ENCODE measurements at regions not wholly inside any gene's neighbourhood (a gene's known extent, or its start where the extent isn't known, plus 50 kb on each side); places are given as distances from the start of the nearest gene placed in this dataset.

DNA sequence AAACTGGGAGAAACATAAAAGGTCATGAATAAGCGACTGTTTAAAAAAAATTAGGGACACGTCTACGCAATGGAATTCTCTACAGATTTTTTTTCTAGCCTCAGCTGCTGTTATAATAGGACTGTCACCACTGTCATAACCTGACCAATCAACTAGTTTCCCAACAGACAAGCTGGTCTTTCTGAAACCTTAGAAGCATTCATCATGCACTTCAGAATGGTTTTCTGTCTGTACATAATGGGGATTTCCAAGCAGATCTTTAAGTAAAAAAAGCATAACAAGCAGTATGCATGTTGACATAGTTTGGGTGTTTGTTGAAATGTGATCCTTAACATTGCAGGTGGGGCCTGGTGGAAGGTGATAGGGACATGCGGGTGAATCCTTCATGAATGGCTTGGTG is 58.3 kb upstream of the SEMA6A start:
- Mint-ChIP-seq H3K9me3 (no peaks in the 10 kb centered on the region), H3K27me3 (peaks cover 1% of the 10 kb centered on the region), H3K4me1 (no peaks in the 10 kb centered on the region), H3K27ac (no peak overlapping the region), H3K36me3 (ENCODE audit: low read depth) (no peaks in the 10 kb centered on the region), H3K4me3 (no peak overlapping the region)
- ChIA-PET POLR2A (no interaction called here), CTCF (no interaction called here)
- DNase-seq = no peak
- intact Hi-C loops (cut with micrococcal nuclease) = no loop called here
- TF ChIP-seq, protein P1, sequence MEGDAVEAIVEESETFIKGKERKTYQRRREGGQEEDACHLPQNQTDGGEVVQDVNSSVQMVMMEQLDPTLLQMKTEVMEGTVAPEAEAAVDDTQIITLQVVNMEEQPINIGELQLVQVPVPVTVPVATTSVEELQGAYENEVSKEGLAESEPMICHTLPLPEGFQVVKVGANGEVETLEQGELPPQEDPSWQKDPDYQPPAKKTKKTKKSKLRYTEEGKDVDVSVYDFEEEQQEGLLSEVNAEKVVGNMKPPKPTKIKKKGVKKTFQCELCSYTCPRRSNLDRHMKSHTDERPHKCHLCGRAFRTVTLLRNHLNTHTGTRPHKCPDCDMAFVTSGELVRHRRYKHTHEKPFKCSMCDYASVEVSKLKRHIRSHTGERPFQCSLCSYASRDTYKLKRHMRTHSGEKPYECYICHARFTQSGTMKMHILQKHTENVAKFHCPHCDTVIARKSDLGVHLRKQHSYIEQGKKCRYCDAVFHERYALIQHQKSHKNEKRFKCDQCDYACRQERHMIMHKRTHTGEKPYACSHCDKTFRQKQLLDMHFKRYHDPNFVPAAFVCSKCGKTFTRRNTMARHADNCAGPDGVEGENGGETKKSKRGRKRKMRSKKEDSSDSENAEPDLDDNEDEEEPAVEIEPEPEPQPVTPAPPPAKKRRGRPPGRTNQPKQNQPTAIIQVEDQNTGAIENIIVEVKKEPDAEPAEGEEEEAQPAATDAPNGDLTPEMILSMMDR (IDR thresholded peaks at IDR 0.05) = no peak
- ATAC-seq (ENCODE audit: low read depth) = no peak

DNA sequence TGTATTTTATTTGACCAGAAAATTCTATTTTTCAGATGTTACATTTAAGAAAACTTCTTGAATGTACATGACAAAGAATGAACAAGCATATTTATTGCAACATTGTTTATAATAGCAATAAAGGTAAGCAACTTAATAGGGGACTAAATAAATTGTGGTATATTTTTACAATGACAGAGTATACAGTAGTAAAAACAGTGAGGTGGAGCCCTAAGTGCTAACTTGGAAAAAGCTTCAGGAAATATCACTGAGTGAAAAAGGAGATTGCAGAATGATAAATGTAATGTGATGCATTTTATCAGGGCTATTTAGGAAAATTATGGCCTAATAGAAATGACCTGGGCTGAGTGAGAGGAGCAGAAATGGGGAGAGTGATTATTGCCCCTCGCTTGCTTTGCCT is 56.5 kb upstream of the SEMA6A start:
- Mint-ChIP-seq H3K9me3 (no peaks in the 10 kb centered on the region), H3K27me3 (peaks cover 1% of the 10 kb centered on the region), H3K4me3 (no peak overlapping the region), H3K27ac (no peak overlapping the region), H3K4me1 (no peaks in the 10 kb centered on the region), H3K36me3 (ENCODE audit: low read depth) (no peaks in the 10 kb centered on the region)
- no peak for ATAC-seq (ENCODE audit: low read depth)
- intact Hi-C loops (cut with micrococcal nuclease) = no loop called here
- ChIA-PET POLR2A (no interaction called here), CTCF (no interaction called here)
- TF ChIP-seq, protein P1 (IDR thresholded peaks at IDR 0.05) = no peak
- no peak for DNase-seq

DNA sequence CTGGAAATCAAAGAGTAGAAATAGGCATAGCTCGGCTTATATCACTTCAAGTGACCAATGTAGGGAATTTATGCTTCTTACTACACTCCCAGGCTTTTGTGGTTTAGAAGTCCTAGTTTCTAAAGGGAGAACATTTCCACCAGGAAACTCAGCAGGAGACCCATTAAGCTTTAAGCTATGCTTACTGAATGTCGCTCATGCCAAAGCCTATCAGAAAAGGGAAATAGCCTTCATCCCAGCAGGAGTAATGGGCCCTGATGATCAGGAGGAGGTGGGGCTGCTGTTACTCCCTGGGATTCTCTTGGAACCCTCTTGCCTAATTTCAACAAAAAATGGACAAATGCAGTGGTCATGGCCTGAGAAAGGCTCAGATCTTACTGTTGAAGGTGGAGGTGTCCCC is 54.5 kb upstream of the SEMA6A start:
- Mint-ChIP-seq H3K9me3 (no peaks in the 10 kb centered on the region), H3K27me3 (peaks cover 1% of the 10 kb centered on the region), H3K36me3 (ENCODE audit: low read depth) (no peaks in the 10 kb centered on the region), H3K4me3 (no peak overlapping the region), H3K4me1 (no peaks in the 10 kb centered on the region), H3K27ac (no peak overlapping the region)
- ChIA-PET POLR2A (no interaction called here), CTCF (no interaction called here)
- intact Hi-C loops (cut with micrococcal nuclease) = no loop called here
- TF ChIP-seq, protein P1 (IDR thresholded peaks at IDR 0.05) = no peak
- ATAC-seq (ENCODE audit: low read depth) = no peak
- no peak for DNase-seq

DNA sequence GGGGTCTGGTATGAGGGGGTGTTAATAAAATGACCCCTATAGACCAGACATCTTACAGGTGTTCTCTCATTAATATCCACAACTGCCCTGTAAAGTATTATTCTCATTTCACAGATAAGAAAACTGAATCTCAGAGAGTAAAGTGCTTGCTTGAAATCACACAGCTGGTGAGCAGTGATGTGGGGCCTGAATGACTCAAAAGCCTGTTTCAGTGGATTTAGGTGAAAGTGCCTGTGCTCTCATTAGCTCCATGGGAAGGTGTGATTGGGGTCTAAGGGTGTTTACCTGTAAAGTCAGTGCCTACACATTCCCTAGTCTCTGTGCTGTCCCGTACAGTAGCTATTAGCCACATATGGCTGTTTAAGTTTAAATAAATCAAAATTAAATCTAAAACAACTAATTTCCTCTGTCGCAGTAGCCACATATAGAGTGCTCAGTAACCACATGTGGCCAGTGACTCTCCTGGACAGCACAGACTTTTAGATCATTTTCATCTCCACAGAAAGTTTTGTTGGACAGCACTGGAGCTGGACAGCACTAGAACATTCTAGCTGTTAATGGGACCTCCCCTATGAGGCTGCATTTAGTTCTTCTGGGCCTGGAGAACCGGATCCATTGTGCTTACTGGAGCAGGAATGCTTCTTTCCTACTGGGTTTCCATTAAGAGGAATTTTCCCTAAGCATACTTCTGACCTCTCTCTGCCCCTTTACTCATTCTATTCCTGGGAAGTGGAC is 52.5 kb upstream of the SEMA6A start:
- Mint-ChIP-seq H3K9me3 (no peaks in the 10 kb centered on the region), H3K4me3 (no peak overlapping the region), H3K27ac (no peak overlapping the region), H3K4me1 (no peaks in the 10 kb centered on the region), H3K27me3 (no peaks in the 10 kb centered on the region), H3K36me3 (ENCODE audit: low read depth) (no peaks in the 10 kb centered on the region)
- no peak for DNase-seq
- intact Hi-C loops (cut with micrococcal nuclease) = no loop called here
- CTCF ChIA-PET = no interaction called here
- TF ChIP-seq, protein P1 (IDR thresholded peaks at IDR 0.05) = no peak
- POLR2A ChIA-PET = no interaction called here
- no peak for ATAC-seq (ENCODE audit: low read depth)

DNA sequence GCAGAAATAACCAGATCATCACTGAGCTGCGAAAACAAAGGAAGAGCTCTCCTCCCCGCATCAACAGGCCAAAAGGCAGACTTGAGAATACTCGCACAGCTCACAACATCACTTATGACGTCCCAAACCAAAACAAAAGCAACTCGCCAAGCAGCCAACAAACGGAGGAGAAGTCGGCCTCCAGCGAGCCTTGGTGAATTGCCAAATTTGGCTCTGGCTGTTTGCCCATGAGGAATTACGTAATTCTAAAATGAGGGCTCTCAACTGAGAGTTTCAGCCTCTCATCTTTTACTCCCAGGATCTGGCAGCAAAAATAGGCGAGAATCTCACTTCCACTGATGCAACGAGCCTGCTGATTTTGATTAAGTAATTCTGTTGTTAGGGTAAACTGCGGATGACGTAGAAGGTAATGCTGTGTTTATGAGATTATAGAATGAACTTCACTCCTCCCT is 51.7 kb upstream of the SEMA6A start:
- no peak overlapping the region for H3K27ac Mint-ChIP-seq
- H3K4me3 Mint-ChIP-seq = no peak overlapping the region
- H3K4me1 Mint-ChIP-seq = no peaks in the 10 kb centered on the region
- no peaks in the 10 kb centered on the region for H3K9me3 Mint-ChIP-seq
- H3K36me3 Mint-ChIP-seq (ENCODE audit: low read depth) = no peaks in the 10 kb centered on the region
- TF ChIP-seq, protein P1 (IDR thresholded peaks at IDR 0.05) = no peak
- intact Hi-C loops (cut with micrococcal nuclease) = no loop called here
- ATAC-seq (ENCODE audit: low read depth) = no peak
- ChIA-PET CTCF (no interaction called here), POLR2A (no interaction called here)
- no peak for DNase-seq
- no peaks in the 10 kb centered on the region for H3K27me3 Mint-ChIP-seq

Measured in activated B cell treated with CpG ODN at 0.5 μM for 24 hours (primary cell).